ENCODE measurements at regions not wholly inside any gene's neighbourhood (a gene's known extent, or its start where the extent isn't known, plus 50 kb on each side); places are given as distances from the start of the nearest gene placed in this dataset.
A peak's percentile ranks its signal among the peaks of the same experiment; 100 is the strongest.

GRCh38 chr3:30069056-30069455, 537.3 kb upstream of the TGFBR2 start:
- in situ Hi-C loops (cut with HindIII; ENCODE audit: low pct_ligation_motif_present, low pct_unique_long_range_greater_than_20kb, low sequenced_read_pairs): no loop called here
- DNase-seq: no peak

GRCh38 chr3:30073040-30073439, 533.4 kb upstream of the TGFBR2 start:
- in situ Hi-C loops (cut with HindIII; ENCODE audit: low pct_ligation_motif_present, low pct_unique_long_range_greater_than_20kb, low sequenced_read_pairs): no loop called here
- no peak for DNase-seq

- in situ Hi-C loops (cut with HindIII; ENCODE audit: low pct_ligation_motif_present, low pct_unique_long_range_greater_than_20kb, low sequenced_read_pairs): no loop called here
Measured at GRCh38 chr3:30073622-30074021, 532.8 kb upstream of the TGFBR2 start.

GRCh38 chr3:30075514-30075913, 530.9 kb upstream of the TGFBR2 start:
- in situ Hi-C loops (cut with HindIII; ENCODE audit: low pct_ligation_motif_present, low pct_unique_long_range_greater_than_20kb, low sequenced_read_pairs): no loop called here
- no peak for DNase-seq

More at GRCh38 chr3:30073622-30074021, 532.8 kb upstream of the TGFBR2 start:
- no peak for DNase-seq

GRCh38 chr3:30076899-30077298, 529.5 kb upstream of the TGFBR2 start:
- no peak for DNase-seq
- in situ Hi-C loops (cut with HindIII; ENCODE audit: low pct_ligation_motif_present, low pct_unique_long_range_greater_than_20kb, low sequenced_read_pairs): no loop called here

- in situ Hi-C loops (cut with HindIII; ENCODE audit: low pct_ligation_motif_present, low pct_unique_long_range_greater_than_20kb, low sequenced_read_pairs): no loop called here
- no peak for DNase-seq
Measured at GRCh38 chr3:30077746-30078145, 528.7 kb upstream of the TGFBR2 start.

GRCh38 chr3:30078736-30079135, 527.7 kb upstream of the TGFBR2 start:
- DNase-seq: no peak
- in situ Hi-C loops (cut with HindIII; ENCODE audit: low pct_ligation_motif_present, low pct_unique_long_range_greater_than_20kb, low sequenced_read_pairs): no loop called here

GRCh38 chr3:30081904-30082303, 524.5 kb upstream of the TGFBR2 start:
- DNase-seq: no peak
- in situ Hi-C loops (cut with HindIII; ENCODE audit: low pct_ligation_motif_present, low pct_unique_long_range_greater_than_20kb, low sequenced_read_pairs): no loop called here

- no peak for DNase-seq
- in situ Hi-C loops (cut with HindIII; ENCODE audit: low pct_ligation_motif_present, low pct_unique_long_range_greater_than_20kb, low sequenced_read_pairs): no loop called here
Measured at GRCh38 chr3:30082652-30083051, 523.7 kb upstream of the TGFBR2 start.

GRCh38 chr3:30083315-30083714, 523.1 kb upstream of the TGFBR2 start:
- no peak for DNase-seq
- in situ Hi-C loops (cut with HindIII; ENCODE audit: low pct_ligation_motif_present, low pct_unique_long_range_greater_than_20kb, low sequenced_read_pairs): no loop called here

- no peak for DNase-seq
- in situ Hi-C loops (cut with HindIII; ENCODE audit: low pct_ligation_motif_present, low pct_unique_long_range_greater_than_20kb, low sequenced_read_pairs): no loop called here
Measured at GRCh38 chr3:30084316-30084715, 522.1 kb upstream of the TGFBR2 start.

- DNase-seq: no peak
- in situ Hi-C loops (cut with HindIII; ENCODE audit: low pct_ligation_motif_present, low pct_unique_long_range_greater_than_20kb, low sequenced_read_pairs): no loop called here
Measured at GRCh38 chr3:30084971-30085403, 521.4 kb upstream of the TGFBR2 start.

- in situ Hi-C loops (cut with HindIII; ENCODE audit: low pct_ligation_motif_present, low pct_unique_long_range_greater_than_20kb, low sequenced_read_pairs): no loop called here
- DNase-seq: no peak
Measured at GRCh38 chr3:30085486-30085885, 520.9 kb upstream of the TGFBR2 start.

GRCh38 chr3:30091686-30092085, 514.7 kb upstream of the TGFBR2 start:
- DNase-seq: no peak
- in situ Hi-C loops (cut with HindIII; ENCODE audit: low pct_ligation_motif_present, low pct_unique_long_range_greater_than_20kb, low sequenced_read_pairs): no loop called here

- in situ Hi-C loops (cut with HindIII; ENCODE audit: low pct_ligation_motif_present, low pct_unique_long_range_greater_than_20kb, low sequenced_read_pairs): no loop called here
- DNase-seq: no peak
Measured at GRCh38 chr3:30097022-30097650, 509.3 kb upstream of the TGFBR2 start.

GRCh38 chr3:30098243-30098642, 508.2 kb upstream of the TGFBR2 start:
- DNase-seq: no peak

GRCh38 chr3:30098653-30099455, 507.5 kb upstream of the TGFBR2 start:
- peak; percentile 1 for DNase-seq
- in situ Hi-C loops (cut with HindIII; ENCODE audit: low pct_ligation_motif_present, low pct_unique_long_range_greater_than_20kb, low sequenced_read_pairs): no loop called here

More at GRCh38 chr3:30098243-30098642, 508.2 kb upstream of the TGFBR2 start:
- in situ Hi-C loops (cut with HindIII; ENCODE audit: low pct_ligation_motif_present, low pct_unique_long_range_greater_than_20kb, low sequenced_read_pairs): no loop called here

- no peak for DNase-seq
- in situ Hi-C loops (cut with HindIII; ENCODE audit: low pct_ligation_motif_present, low pct_unique_long_range_greater_than_20kb, low sequenced_read_pairs): no loop called here
Measured at GRCh38 chr3:30102356-30102755, 504.0 kb upstream of the TGFBR2 start.

GRCh38 chr3:30103186-30103585, 503.2 kb upstream of the TGFBR2 start:
- no peak for DNase-seq
- in situ Hi-C loops (cut with HindIII; ENCODE audit: low pct_ligation_motif_present, low pct_unique_long_range_greater_than_20kb, low sequenced_read_pairs): no loop called here

- DNase-seq: no peak
- in situ Hi-C loops (cut with HindIII; ENCODE audit: low pct_ligation_motif_present, low pct_unique_long_range_greater_than_20kb, low sequenced_read_pairs): no loop called here
Measured at GRCh38 chr3:30107531-30107930, 498.9 kb upstream of the TGFBR2 start.
